ENCODE measurements at regions not wholly inside any gene's neighbourhood (a gene's known extent, or its start where the extent isn't known, plus 50 kb on each side); places are given as distances from the start of the nearest gene placed in this dataset.

GRCh38 chr10:78620985-78621799 is 447.6 kb upstream of the ZMIZ1 start:
- WGBS, 2 donors: 80 to 82% methylated on average over 9 of the region's 9 CpGs
- no peaks in the 10 kb centered on the region for H3K36me3 ChIP-seq
- H3K4me1 ChIP-seq: peaks cover 0 to 22% (median 0%) of the 10 kb centered on the region in 4 donors
- no peaks in the 10 kb centered on the region for H3K9me3 ChIP-seq
- no peaks in the 10 kb centered on the region for H3K27me3 ChIP-seq
- H3K27ac ChIP-seq: no peak overlapping the region
- no peak overlapping the region for H3K4me3 ChIP-seq
- TF ChIP-seq CTCF (IDR thresholded peaks at IDR 0.05) (no peak), EP300 (IDR thresholded peaks at IDR 0.05) (no peak), POLR2A (IDR thresholded peaks at IDR 0.05) (no peak)
- no peak for DNase-seq (ENCODE audit: low spot score in 2 of 2)

- DNase-seq (ENCODE audit: low spot score in 2 of 2): no peak
- no peak overlapping the region for H3K4me3 ChIP-seq
- H3K27ac ChIP-seq: no peak overlapping the region
- H3K9me3 ChIP-seq: no peaks in the 10 kb centered on the region
- H3K4me1 ChIP-seq: peaks cover 0 to 18% (median 0%) of the 10 kb centered on the region in 4 donors
- H3K36me3 ChIP-seq: no peaks in the 10 kb centered on the region
- TF ChIP-seq EP300 (IDR thresholded peaks at IDR 0.05) (peak in 1 of 2 donors; percentile 14), POLR2A (IDR thresholded peaks at IDR 0.05) (no peak)
- WGBS, 2 donors: 25 to 34% methylated on average over 4 of the region's 4 CpGs
- no peaks in the 10 kb centered on the region for H3K27me3 ChIP-seq
Measured at GRCh38 chr10:78623578-78624215, 445.1 kb upstream of the ZMIZ1 start.

- WGBS, 2 donors: 94 to 96% methylated on average over 2 of the region's 2 CpGs
- no peak overlapping the region for H3K4me3 ChIP-seq
- no peaks in the 10 kb centered on the region for H3K27me3 ChIP-seq
- no peaks in the 10 kb centered on the region for H3K36me3 ChIP-seq
- DNase-seq (ENCODE audit: low spot score in 2 of 2): no peak
- peaks cover 0 to 18% (median 0%) of the 10 kb centered on the region in 4 donors for H3K4me1 ChIP-seq
- TF ChIP-seq POLR2A (IDR thresholded peaks at IDR 0.05) (no peak), CTCF (IDR thresholded peaks at IDR 0.05) (no peak), EP300 (IDR thresholded peaks at IDR 0.05) (no peak)
- no peaks in the 10 kb centered on the region for H3K9me3 ChIP-seq
- no peak overlapping the region for H3K27ac ChIP-seq
Measured at GRCh38 chr10:78624791-78625190, 444.0 kb upstream of the ZMIZ1 start.

GRCh38 chr10:78626471-78626870 is 442.3 kb upstream of the ZMIZ1 start:
- no peak for TF ChIP-seq CTCF (IDR thresholded peaks at IDR 0.05)
- no peak for TF ChIP-seq EP300 (IDR thresholded peaks at IDR 0.05)
- no peak for TF ChIP-seq POLR2A (IDR thresholded peaks at IDR 0.05)
- H3K4me1 ChIP-seq: peaks cover 0 to 33% (median 0%) of the 10 kb centered on the region in 4 donors
- H3K4me3 ChIP-seq: no peak overlapping the region
- no peaks in the 10 kb centered on the region for H3K9me3 ChIP-seq
- no peak for DNase-seq (ENCODE audit: low spot score in 2 of 2)
- WGBS, 2 donors: 78% methylated on average over 9 to 10 of the region's 10 CpGs
- H3K27ac ChIP-seq: no peak overlapping the region
- no peaks in the 10 kb centered on the region for H3K27me3 ChIP-seq
- no peaks in the 10 kb centered on the region for H3K36me3 ChIP-seq

GRCh38 chr10:78627254-78627795 is 441.4 kb upstream of the ZMIZ1 start:
- no peak for DNase-seq (ENCODE audit: low spot score in 2 of 2)
- TF ChIP-seq POLR2A (IDR thresholded peaks at IDR 0.05): no peak
- TF ChIP-seq CTCF (IDR thresholded peaks at IDR 0.05): no peak
- TF ChIP-seq EP300 (IDR thresholded peaks at IDR 0.05): no peak
- Histone ChIP-seq H3K9me3 (no peaks in the 10 kb centered on the region), H3K4me3 (no peak overlapping the region), H3K4me1 (peaks cover 0 to 42% (median 0%) of the 10 kb centered on the region in 4 donors), H3K27me3 (no peaks in the 10 kb centered on the region), H3K36me3 (no peaks in the 10 kb centered on the region), H3K27ac (no peak overlapping the region)
- WGBS, 2 donors: 85 to 94% methylated on average over 3 of the region's 3 CpGs

All from tibial nerve (tissue), 4 donors.